GM06990 (cell line): ENCODE measurements at regions not wholly inside any gene's neighbourhood (a gene's known extent, or its start where the extent isn't known, plus 50 kb on each side); places are given as distances from the start of the nearest gene placed in this dataset.

ENCODE experiments used
- DNase-seq: peaks from one replicate; pipeline ENCODE4 v3.0.0-alpha.2; 2011; ENCODE audit not compliant: insufficient read length; ENCODE audit errors: extremely low read depth
- H3K27me3 ChIP-seq: replicated peaks from 2 replicates; pipeline ENCODE4 v1.6.0; 2011; ENCODE audit warnings: low read length; ENCODE audit not compliant: control insufficient read depth, insufficient read depth
- H3K36me3 ChIP-seq: 2 replicates; pipeline ENCODE4 v1.5.1; 2011; ENCODE audit warnings: low read length; ENCODE audit not compliant: control insufficient read depth, insufficient read depth
- H3K4me3 ChIP-seq: replicated peaks from 2 replicates; pipeline ENCODE4 v1.5.1; 2011; ENCODE audit warnings: low read depth, mild to moderate bottlenecking, control low read depth, low read length
- TF ChIP-seq, protein P1 (sequence below): IDR thresholded peaks from 2 replicates; pipeline ENCODE4 v1.5.1; 2011; ENCODE audit warnings: low read length, control low read depth, mild to moderate bottlenecking, inconsistent platforms; ENCODE audit not compliant: insufficient read depth, poor library complexity, severe bottlenecking

GRCh38 chr13:82010780-82011179 is 1669.9 kb upstream of the SPRY2 start:
- DNase-seq, result no peak
- Histone ChIP-seq H3K27me3 (no peaks in the 10 kb centered on the region), H3K36me3 (no peaks in the 10 kb centered on the region), H3K4me3 (no peak overlapping the region)
- TF ChIP-seq, protein P1, sequence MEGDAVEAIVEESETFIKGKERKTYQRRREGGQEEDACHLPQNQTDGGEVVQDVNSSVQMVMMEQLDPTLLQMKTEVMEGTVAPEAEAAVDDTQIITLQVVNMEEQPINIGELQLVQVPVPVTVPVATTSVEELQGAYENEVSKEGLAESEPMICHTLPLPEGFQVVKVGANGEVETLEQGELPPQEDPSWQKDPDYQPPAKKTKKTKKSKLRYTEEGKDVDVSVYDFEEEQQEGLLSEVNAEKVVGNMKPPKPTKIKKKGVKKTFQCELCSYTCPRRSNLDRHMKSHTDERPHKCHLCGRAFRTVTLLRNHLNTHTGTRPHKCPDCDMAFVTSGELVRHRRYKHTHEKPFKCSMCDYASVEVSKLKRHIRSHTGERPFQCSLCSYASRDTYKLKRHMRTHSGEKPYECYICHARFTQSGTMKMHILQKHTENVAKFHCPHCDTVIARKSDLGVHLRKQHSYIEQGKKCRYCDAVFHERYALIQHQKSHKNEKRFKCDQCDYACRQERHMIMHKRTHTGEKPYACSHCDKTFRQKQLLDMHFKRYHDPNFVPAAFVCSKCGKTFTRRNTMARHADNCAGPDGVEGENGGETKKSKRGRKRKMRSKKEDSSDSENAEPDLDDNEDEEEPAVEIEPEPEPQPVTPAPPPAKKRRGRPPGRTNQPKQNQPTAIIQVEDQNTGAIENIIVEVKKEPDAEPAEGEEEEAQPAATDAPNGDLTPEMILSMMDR, result no peak

DNA sequence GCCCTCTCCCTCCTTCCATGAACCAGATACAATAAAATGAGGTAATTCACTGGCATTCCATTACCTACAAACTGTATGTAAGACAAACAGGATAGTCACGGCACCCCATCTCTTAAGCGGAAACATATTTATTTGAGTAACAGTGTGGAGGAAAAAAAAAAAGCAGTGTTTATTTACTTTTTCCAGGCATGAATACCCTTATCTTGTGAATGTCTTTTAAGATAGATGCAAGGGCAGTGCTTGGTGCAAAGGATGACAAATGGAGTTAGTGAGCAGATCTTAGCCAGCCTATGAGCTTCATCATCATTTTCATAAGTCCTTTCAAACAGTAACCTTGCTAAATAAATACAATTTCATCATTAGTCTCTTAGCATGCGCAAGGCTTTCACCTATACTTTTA is 1661.8 kb upstream of the SPRY2 start:
- H3K4me3 ChIP-seq, result no peak overlapping the region
- H3K36me3 ChIP-seq, result no peaks in the 10 kb centered on the region
- TF ChIP-seq, protein P1, result no peak
- no peaks in the 10 kb centered on the region for H3K27me3 ChIP-seq
- no peak for DNase-seq

GRCh38 chr13:81995316-81995715 is 1654.4 kb upstream of the SPRY2 start:
- no peaks in the 10 kb centered on the region for H3K36me3 ChIP-seq

DNA sequence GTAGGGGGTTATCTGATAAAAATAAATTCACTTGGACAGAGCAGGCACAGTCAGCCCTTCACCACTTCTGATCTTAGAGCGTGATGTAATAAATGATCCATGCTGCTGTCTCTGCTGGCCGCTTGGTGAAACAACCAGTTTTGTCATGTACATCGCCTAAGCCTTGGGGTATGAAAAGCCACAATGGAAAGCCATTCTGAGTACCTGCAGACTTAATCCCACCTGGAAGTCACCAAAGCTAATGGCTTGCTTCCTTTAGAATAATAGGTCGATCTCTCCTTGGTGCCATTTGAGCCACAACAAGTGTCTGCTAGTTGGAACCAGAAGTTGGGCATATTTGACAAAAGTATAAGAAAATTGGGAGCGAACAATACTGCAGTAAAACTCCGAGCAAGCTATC is 1649.7 kb upstream of the SPRY2 start:
- Histone ChIP-seq H3K4me3 (no peak overlapping the region), H3K27me3 (no peaks in the 10 kb centered on the region), H3K36me3 (no peaks in the 10 kb centered on the region)
- TF ChIP-seq, protein P1, result no peak
- DNase-seq, result no peak

More at GRCh38 chr13:81995316-81995715, 1654.4 kb upstream of the SPRY2 start:
- no peak overlapping the region for H3K4me3 ChIP-seq
- TF ChIP-seq, protein P1, result no peak
- no peaks in the 10 kb centered on the region for H3K27me3 ChIP-seq
- no peak for DNase-seq

DNA sequence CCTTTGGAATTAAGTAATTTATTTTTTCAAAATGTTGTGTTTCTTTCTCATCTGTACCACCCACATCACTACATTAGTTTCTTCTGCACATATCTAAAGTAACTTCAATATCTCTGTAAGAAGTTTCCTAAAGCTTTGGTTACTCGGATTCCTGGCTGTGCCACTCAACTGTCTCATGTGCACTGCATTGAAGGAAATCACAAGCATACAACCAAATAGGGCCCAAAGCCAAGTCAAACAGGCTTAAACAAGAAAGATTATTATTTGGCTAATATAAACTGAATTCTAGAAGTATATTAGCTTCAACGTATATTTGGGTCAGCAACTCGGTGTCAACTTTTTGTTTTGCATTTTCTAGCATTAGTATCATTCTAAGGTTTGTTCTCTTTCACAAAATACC is 1647.6 kb upstream of the SPRY2 start:
- no peak for DNase-seq
- TF ChIP-seq, protein P1, result no peak
- Histone ChIP-seq H3K27me3 (no peaks in the 10 kb centered on the region), H3K36me3 (no peaks in the 10 kb centered on the region), H3K4me3 (no peak overlapping the region)

DNA sequence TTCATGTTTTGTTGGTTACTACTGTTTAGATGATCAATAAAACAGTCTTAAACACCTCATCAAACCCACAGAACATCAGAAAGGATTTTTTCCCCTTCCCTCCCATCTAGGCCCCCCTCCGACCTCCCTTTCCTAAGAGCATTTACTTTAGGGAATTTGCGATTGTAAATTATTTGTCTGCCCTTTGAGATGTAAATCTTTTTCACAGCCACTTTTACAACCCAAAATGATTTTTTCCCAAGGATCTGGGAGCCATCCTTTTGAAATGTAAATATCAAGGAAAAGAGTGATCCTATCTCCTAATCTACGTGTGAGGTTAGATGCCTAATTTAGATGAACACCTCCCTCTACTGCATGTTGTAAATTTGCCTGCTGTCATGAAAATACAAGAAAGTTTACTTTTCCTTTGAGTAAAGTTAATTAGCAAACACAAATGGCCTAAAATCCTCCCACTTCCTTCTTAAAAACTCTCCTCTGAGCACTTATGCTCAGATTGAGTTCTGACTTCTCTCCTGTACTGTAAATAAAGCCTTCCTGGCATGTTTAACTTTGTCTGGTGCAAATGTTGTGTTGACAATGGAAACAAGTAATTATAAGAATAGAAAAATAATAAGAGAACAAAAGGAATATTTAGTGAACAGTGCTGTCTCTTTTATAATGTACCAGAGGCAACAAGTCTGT is 1646.9 kb upstream of the SPRY2 start:
- DNase-seq, result no peak
- H3K4me3 ChIP-seq, result no peak overlapping the region

More for the DNA sequence above, 1646.9 kb upstream of the SPRY2 start:
- no peaks in the 10 kb centered on the region for H3K27me3 ChIP-seq
- TF ChIP-seq, protein P1, result no peak
- H3K36me3 ChIP-seq, result no peaks in the 10 kb centered on the region
